GM12875 (cell line): ENCODE measurements at regions not wholly inside any gene's neighbourhood (a gene's known extent, or its start where the extent isn't known, plus 50 kb on each side); places are given as distances from the start of the nearest gene placed in this dataset.

Experiments used
- H3K4me3 ChIP-seq: one replicate; pipeline ENCODE4 v1.5.1; 2011; ENCODE audit warnings: low read depth, low read length, control low read depth
- CTCF ChIP-seq: IDR thresholded peaks from 2 replicates; pipeline ENCODE4 v1.5.1; 2011; ENCODE audit warnings: low read depth, mild to moderate bottlenecking, control low read depth, inconsistent platforms, low read length, moderate library complexity, borderline replicate concordance; ENCODE audit not compliant: insufficient read depth

GRCh38 chr3:102135316-102135715 is 286.0 kb downstream of the NFKBIZ start:
- no peak for TF ChIP-seq CTCF

GRCh38 chr3:102136183-102136582 is 286.9 kb downstream of the NFKBIZ start:
- no peak for TF ChIP-seq CTCF
- H3K4me3 ChIP-seq: no peak overlapping the region

More at GRCh38 chr3:102135316-102135715, 286.0 kb downstream of the NFKBIZ start:
- H3K4me3 ChIP-seq: no peak overlapping the region

- no peak for TF ChIP-seq CTCF
- H3K4me3 ChIP-seq: no peak overlapping the region
Observed at GRCh38 chr3:102140116-102140515, 290.8 kb downstream of the NFKBIZ start.

GRCh38 chr3:102141096-102141927 is 292.0 kb downstream of the NFKBIZ start:
- H3K4me3 ChIP-seq: no peak overlapping the region
- no peak for TF ChIP-seq CTCF

GRCh38 chr3:102141928-102142239 is 292.6 kb downstream of the NFKBIZ start:
- no peak for TF ChIP-seq CTCF
- no peak overlapping the region for H3K4me3 ChIP-seq

- no peak for TF ChIP-seq CTCF
- H3K4me3 ChIP-seq: no peak overlapping the region
Observed at GRCh38 chr3:102142379-102143060, 292.3 kb upstream of the ZPLD1 start.

- H3K4me3 ChIP-seq: no peak overlapping the region
- no peak for TF ChIP-seq CTCF
Observed at GRCh38 chr3:102143536-102143935, 291.3 kb upstream of the ZPLD1 start.
